NCI-H1694 (cell line): ENCODE measurements at regions not wholly inside any gene's neighbourhood (a gene's known extent, or its start where the extent isn't known, plus 50 kb on each side); places are given as distances from the start of the nearest gene placed in this dataset.
"Not testable (repeated sequence)": the region's sequence is repeated elsewhere in the genome, so short reads cannot be mapped to it uniquely, and the experiment has no call there.

Experiments
- DNase-seq: peaks from one replicate; lab custom pipeline; 2025; lab: John Stamatoyannopoulos, UW

- DNase-seq = no peak
Measured at GRCh38 chr3:137116619-137117018, 158.8 kb downstream of the IL20RB start.

GRCh38 chr3:137121704-137122314, 164.0 kb downstream of the IL20RB start:
- peak; percentile 48 for DNase-seq

GRCh38 chr3:137131081-137131480, 173.3 kb downstream of the IL20RB start:
- no peak for DNase-seq

- DNase-seq = no peak
Measured at GRCh38 chr3:137134431-137134830, 176.6 kb downstream of the IL20RB start.

- DNase-seq = no peak
Measured at GRCh38 chr3:137148406-137148805, 190.6 kb downstream of the IL20RB start.

- DNase-seq = no peak
Measured at GRCh38 chr3:137148917-137149316, 191.1 kb downstream of the IL20RB start.

GRCh38 chr3:137150825-137151224, 193.0 kb downstream of the IL20RB start:
- DNase-seq = no peak

GRCh38 chr3:137153046-137153445, 195.3 kb downstream of the IL20RB start:
- DNase-seq = not testable (repeated sequence)

GRCh38 chr3:137163241-137163871, 205.6 kb downstream of the IL20RB start:
- DNase-seq = peak; percentile 1

GRCh38 chr3:137163958-137164357, 206.2 kb downstream of the IL20RB start:
- no peak for DNase-seq

- no peak for DNase-seq
Measured at GRCh38 chr3:137165117-137165806, 207.5 kb downstream of the IL20RB start.

- no peak for DNase-seq
Measured at GRCh38 chr3:137171834-137172603, 214.2 kb downstream of the IL20RB start.

- peak; percentile 86 for DNase-seq
Measured at GRCh38 chr3:137172728-137173127, 214.9 kb downstream of the IL20RB start.

- no peak for DNase-seq
Measured at GRCh38 chr3:137174514-137174913, 216.7 kb downstream of the IL20RB start.

GRCh38 chr3:137180220-137180619, 222.4 kb downstream of the IL20RB start:
- no peak for DNase-seq

GRCh38 chr3:137191133-137191923, 233.5 kb downstream of the IL20RB start:
- no peak for DNase-seq

- no peak for DNase-seq
Measured at GRCh38 chr3:137191951-137192350, 234.2 kb downstream of the IL20RB start.

- DNase-seq = no peak
Measured at GRCh38 chr3:137194301-137194700, 236.5 kb downstream of the IL20RB start.

- not testable (repeated sequence) for DNase-seq
Measured at GRCh38 chr3:137198374-137198773, 240.6 kb downstream of the IL20RB start.

GRCh38 chr3:137199678-137200077, 241.9 kb downstream of the IL20RB start:
- no peak for DNase-seq

- DNase-seq = no peak
Measured at GRCh38 chr3:137201066-137201465, 243.3 kb downstream of the IL20RB start.

- DNase-seq = no peak
Measured at GRCh38 chr3:137202941-137203340, 245.2 kb downstream of the IL20RB start.
